ENCODE measurements at regions not wholly inside any gene's neighbourhood (a gene's known extent, or its start where the extent isn't known, plus 50 kb on each side); places are given as distances from the start of the nearest gene placed in this dataset.

DNA sequence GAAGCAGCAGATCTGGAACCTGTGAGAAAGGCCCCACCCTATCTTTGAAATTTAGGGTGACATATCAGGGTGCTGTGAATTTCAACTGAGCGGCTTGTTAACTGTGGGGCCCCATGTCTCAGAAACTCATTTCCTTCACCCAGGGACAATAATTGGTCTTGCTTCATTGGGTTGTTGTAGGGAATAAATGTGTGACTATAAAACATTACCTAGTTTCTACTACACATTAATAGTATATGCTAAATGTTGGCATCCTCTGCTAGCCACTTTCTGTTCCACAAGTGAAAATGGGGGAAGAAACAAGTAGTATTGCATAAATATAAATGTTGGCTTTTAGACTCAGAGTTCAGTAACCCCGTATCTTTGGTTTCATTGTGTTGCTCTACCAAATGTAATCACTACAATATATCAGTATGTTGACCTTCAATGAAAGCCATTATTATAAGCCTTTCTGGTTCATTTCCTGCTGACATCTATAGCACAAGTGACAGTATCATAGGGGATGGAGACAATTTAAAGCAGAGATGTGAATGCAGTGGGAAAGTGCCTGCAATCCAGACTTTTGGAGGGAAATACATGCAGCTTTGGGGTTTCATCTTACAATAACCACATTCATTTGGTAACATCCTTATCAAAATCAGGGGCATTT is 905.5 kb upstream of the RAG2 start:
- no peak overlapping the region for H3K4me3 ChIP-seq
- intact Hi-C loops (cut with DNase I): no loop called here
- H3K4me1 ChIP-seq: no peaks in the 10 kb centered on the region
- ATAC-seq (no peak), DNase-seq (no peak)
- TF ChIP-seq, protein P1, sequence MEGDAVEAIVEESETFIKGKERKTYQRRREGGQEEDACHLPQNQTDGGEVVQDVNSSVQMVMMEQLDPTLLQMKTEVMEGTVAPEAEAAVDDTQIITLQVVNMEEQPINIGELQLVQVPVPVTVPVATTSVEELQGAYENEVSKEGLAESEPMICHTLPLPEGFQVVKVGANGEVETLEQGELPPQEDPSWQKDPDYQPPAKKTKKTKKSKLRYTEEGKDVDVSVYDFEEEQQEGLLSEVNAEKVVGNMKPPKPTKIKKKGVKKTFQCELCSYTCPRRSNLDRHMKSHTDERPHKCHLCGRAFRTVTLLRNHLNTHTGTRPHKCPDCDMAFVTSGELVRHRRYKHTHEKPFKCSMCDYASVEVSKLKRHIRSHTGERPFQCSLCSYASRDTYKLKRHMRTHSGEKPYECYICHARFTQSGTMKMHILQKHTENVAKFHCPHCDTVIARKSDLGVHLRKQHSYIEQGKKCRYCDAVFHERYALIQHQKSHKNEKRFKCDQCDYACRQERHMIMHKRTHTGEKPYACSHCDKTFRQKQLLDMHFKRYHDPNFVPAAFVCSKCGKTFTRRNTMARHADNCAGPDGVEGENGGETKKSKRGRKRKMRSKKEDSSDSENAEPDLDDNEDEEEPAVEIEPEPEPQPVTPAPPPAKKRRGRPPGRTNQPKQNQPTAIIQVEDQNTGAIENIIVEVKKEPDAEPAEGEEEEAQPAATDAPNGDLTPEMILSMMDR (IDR thresholded peaks at IDR 0.05): no peak
- no peak overlapping the region for H3K27ac ChIP-seq
- H3K9me3 ChIP-seq: no peaks in the 10 kb centered on the region
- H3K27me3 ChIP-seq (ENCODE audit: low read depth): no peaks in the 10 kb centered on the region
- H3K36me3 ChIP-seq: no peaks in the 10 kb centered on the region

DNA sequence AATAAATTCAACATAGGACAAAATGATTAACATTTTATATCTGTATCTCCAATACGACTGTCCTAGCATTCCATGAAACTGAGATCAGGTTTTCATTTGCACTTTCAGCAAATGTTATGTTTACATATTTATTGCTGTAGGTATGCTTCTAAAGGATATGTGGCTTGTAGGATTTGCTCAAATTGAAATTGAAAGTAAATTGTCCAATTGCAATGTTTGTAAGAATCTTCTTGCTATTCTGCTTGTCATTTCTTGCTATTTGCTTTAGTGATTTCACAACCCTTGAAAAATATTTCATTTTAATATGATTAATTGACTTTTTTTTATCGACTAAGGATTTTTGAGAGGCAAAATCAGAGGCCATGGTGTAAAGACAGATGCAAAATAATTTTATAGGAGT is 904.2 kb upstream of the RAG2 start:
- no peaks in the 10 kb centered on the region for H3K9me3 ChIP-seq
- no peak for DNase-seq
- H3K4me3 ChIP-seq: no peak overlapping the region
- ATAC-seq: no peak
- no peaks in the 10 kb centered on the region for H3K36me3 ChIP-seq
- TF ChIP-seq, protein P1 (IDR thresholded peaks at IDR 0.05): no peak
- H3K27me3 ChIP-seq (ENCODE audit: low read depth): no peaks in the 10 kb centered on the region
- H3K27ac ChIP-seq: no peak overlapping the region
- H3K4me1 ChIP-seq: no peaks in the 10 kb centered on the region
- intact Hi-C loops (cut with DNase I): no loop called here

DNA sequence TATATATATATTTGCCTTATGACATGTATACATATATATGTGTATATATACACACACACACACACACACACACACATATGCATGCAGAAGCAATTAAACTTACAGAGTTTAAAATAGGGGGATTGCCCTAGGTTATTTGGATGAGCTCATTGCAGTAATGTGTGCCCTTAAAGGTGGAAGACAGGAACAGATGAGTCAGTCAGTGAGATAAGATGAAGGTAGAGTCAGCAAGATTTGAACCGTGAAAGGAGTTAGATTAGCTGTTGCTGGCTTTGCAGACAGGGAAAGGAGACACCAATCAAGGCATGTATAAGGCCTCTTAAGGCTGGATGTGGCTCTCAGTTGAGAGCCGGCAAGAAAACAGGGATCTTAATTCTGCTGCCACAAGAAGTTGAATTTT is 902.4 kb upstream of the RAG2 start:
- Histone ChIP-seq H3K4me1 (no peaks in the 10 kb centered on the region), H3K9me3 (no peaks in the 10 kb centered on the region), H3K36me3 (no peaks in the 10 kb centered on the region), H3K4me3 (no peak overlapping the region), H3K27ac (no peak overlapping the region), H3K27me3 (ENCODE audit: low read depth) (no peaks in the 10 kb centered on the region)
- intact Hi-C loops (cut with DNase I): no loop called here
- ATAC-seq (no peak), DNase-seq (no peak)
- TF ChIP-seq, protein P1 (IDR thresholded peaks at IDR 0.05): no peak

DNA sequence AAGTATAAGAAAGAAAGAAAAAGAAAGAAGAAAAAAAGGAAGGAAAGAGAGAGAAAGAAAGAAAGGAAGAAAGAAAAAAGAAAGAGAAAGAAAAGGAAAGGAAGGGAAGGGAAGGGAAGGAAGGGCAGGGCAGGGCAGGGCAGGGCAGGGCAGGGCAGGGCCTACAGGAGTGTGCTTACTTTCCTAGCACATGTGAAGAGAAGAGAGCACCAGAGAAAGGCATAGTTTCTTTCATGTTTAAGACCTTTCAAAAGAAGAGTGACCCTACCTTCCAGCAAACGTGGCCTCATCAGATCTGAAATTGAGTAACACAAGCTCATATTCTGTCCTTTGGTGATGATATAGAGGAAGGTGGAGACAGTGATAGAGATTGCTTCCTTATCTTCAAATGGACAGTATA is 899.3 kb upstream of the RAG2 start:
- intact Hi-C loops (cut with DNase I): no loop called here
- no peak for DNase-seq
- Histone ChIP-seq H3K9me3 (no peaks in the 10 kb centered on the region), H3K4me3 (no peak overlapping the region), H3K27me3 (ENCODE audit: low read depth) (no peaks in the 10 kb centered on the region), H3K4me1 (no peaks in the 10 kb centered on the region), H3K27ac (no peak overlapping the region), H3K36me3 (no peaks in the 10 kb centered on the region)
- no peak for ATAC-seq
- TF ChIP-seq, protein P1 (IDR thresholded peaks at IDR 0.05): no peak

DNA sequence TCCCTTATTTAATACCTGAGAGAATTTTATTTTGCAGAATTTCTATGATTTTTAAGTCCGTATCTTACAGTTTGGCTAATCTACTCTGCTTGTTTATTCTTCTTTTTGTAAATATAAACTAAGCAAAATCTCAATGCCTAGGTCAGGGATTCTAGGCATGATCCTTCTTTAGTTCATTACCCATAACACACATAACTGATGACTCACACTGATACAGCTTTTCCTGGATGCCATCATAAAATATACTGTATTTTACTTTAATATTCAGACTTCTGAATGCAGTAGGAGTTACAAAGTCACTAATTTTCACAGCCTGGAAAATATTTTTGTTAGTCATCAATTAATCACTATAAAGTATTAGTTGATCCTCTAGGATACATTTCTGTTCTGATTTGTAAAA is 898.2 kb upstream of the RAG2 start:
- Histone ChIP-seq H3K4me1 (no peaks in the 10 kb centered on the region), H3K4me3 (no peak overlapping the region), H3K27ac (no peak overlapping the region), H3K27me3 (ENCODE audit: low read depth) (no peaks in the 10 kb centered on the region), H3K36me3 (no peaks in the 10 kb centered on the region), H3K9me3 (no peaks in the 10 kb centered on the region)
- no peak for DNase-seq
- ATAC-seq: no peak
- intact Hi-C loops (cut with DNase I): no loop called here
- TF ChIP-seq, protein P1 (IDR thresholded peaks at IDR 0.05): no peak
